HS-27A (cell line): ENCODE measurements at regions not wholly inside any gene's neighbourhood (a gene's known extent, or its start where the extent isn't known, plus 50 kb on each side); places are given as distances from the start of the nearest gene placed in this dataset.

Source experiments
- DNase-seq: peaks from one replicate; pipeline ENCODE4 v3.0.0-alpha.2; 2012; ENCODE audit warnings: low read depth, missing footprints

GRCh38 chr22:47994601-47995263 lies 1232.3 kb downstream of the TBC1D22A start:
- no peak for DNase-seq

- DNase-seq, result no peak
These were observed 1231.6 kb downstream of the TBC1D22A start for GRCh38 chr22:47994045-47994444.

- no peak for DNase-seq
These were observed 1228.0 kb downstream of the TBC1D22A start for GRCh38 chr22:47990481-47990880.

- DNase-seq, result no peak
These were observed 1225.5 kb downstream of the TBC1D22A start for GRCh38 chr22:47987885-47988515.

- DNase-seq, result no peak
These were observed 1213.8 kb downstream of the TBC1D22A start for GRCh38 chr22:47976219-47976618.

GRCh38 chr22:47967831-47968230 lies 1205.4 kb downstream of the TBC1D22A start:
- no peak for DNase-seq

- no peak for DNase-seq
These were observed 1203.9 kb downstream of the TBC1D22A start for GRCh38 chr22:47966316-47966715.

- no peak for DNase-seq
These were observed 1203.4 kb downstream of the TBC1D22A start for GRCh38 chr22:47965896-47966295.

GRCh38 chr22:47965066-47965465 lies 1202.6 kb downstream of the TBC1D22A start:
- no peak for DNase-seq

GRCh38 chr22:47963660-47964059 lies 1201.2 kb downstream of the TBC1D22A start:
- DNase-seq, result no peak

- no peak for DNase-seq
These were observed 1195.2 kb downstream of the TBC1D22A start for GRCh38 chr22:47957649-47958048.

GRCh38 chr22:47954107-47954506 lies 1191.7 kb downstream of the TBC1D22A start:
- DNase-seq, result no peak

GRCh38 chr22:47944941-47945340 lies 1182.5 kb downstream of the TBC1D22A start:
- DNase-seq, result no peak

- DNase-seq, result no peak
These were observed 1181.6 kb downstream of the TBC1D22A start for GRCh38 chr22:47943729-47944700.

- no peak for DNase-seq
These were observed 1177.8 kb downstream of the TBC1D22A start for GRCh38 chr22:47940211-47940610.

- DNase-seq, result no peak
These were observed 1171.4 kb downstream of the TBC1D22A start for GRCh38 chr22:47933891-47934290.

- DNase-seq, result no peak
These were observed 1170.8 kb downstream of the TBC1D22A start for GRCh38 chr22:47933226-47933625.

- DNase-seq, result no peak
These were observed 1167.3 kb downstream of the TBC1D22A start for GRCh38 chr22:47929646-47930185.

GRCh38 chr22:47929073-47929472 lies 1166.6 kb downstream of the TBC1D22A start:
- DNase-seq, result no peak

GRCh38 chr22:47928631-47929030 lies 1166.2 kb downstream of the TBC1D22A start:
- DNase-seq, result no peak

- no peak for DNase-seq
These were observed 1165.3 kb downstream of the TBC1D22A start for GRCh38 chr22:47927648-47928210.

- no peak for DNase-seq
These were observed 1160.6 kb downstream of the TBC1D22A start for GRCh38 chr22:47923011-47923427.
